ENCODE measurements at regions not wholly inside any gene's neighbourhood (a gene's known extent, or its start where the extent isn't known, plus 50 kb on each side); places are given as distances from the start of the nearest gene placed in this dataset.

- H4K8ac ChIP-seq (ENCODE audit: low read depth, low read length): no peak overlapping the region
- H2AK5ac ChIP-seq (ENCODE audit: low read depth, low read length): no peak overlapping the region
- no peak overlapping the region for H3K9ac ChIP-seq (ENCODE audit: low read depth, low read length, poor library complexity)
- H2BK5ac ChIP-seq (ENCODE audit: low read length): no peak overlapping the region
- DNase-seq (ENCODE audit: low spot score): no peak
- no peak overlapping the region for H3K23ac ChIP-seq (ENCODE audit: low read depth, low read length, poor library complexity)
- H3K79me1 ChIP-seq (ENCODE audit: low read depth, low read length): no peaks in the 10 kb centered on the region
- no peak overlapping the region for H3K4me2 ChIP-seq (ENCODE audit: insufficient read depth, low read length, poor library complexity, severe bottlenecking)
- H3K4me3 ChIP-seq (ENCODE audit: low read length in 2 of 2): no peak overlapping the region
- H2AFZ ChIP-seq (ENCODE audit: low read length): no peak overlapping the region
- H4K91ac ChIP-seq (ENCODE audit: low read depth, low read length, poor library complexity): no peak overlapping the region
- no peaks in the 10 kb centered on the region for H3K4me1 ChIP-seq (ENCODE audit: control insufficient read depth in 2 of 2, insufficient read depth in 1 of 2, low read depth in 1 of 2, low read length in 2 of 2)
- no peak overlapping the region for H3K18ac ChIP-seq (ENCODE audit: low read length)
- no peak overlapping the region for H3K27ac ChIP-seq (replicated peaks; ENCODE audit: low read length)
- whole genome bisulfite sequencing, 2 donors (ENCODE audit: extremely low coverage in 2 of 2, insufficient read length in 2 of 2, insufficient replicate concordance in 1 of 2): no CpG with 5 or more reads among the region's 2 CpGs
- H3K9me3 ChIP-seq (replicated peaks in 1 of 2; ENCODE audit: control insufficient read depth in 2 of 2, insufficient read depth in 1 of 2, low read depth in 1 of 2, low read length in 2 of 2): no peaks in the 10 kb centered on the region
- no peak overlapping the region for H3K14ac ChIP-seq (ENCODE audit: low read length)
- no peak overlapping the region for H2BK120ac ChIP-seq (ENCODE audit: low read depth, low read length)
- H2BK12ac ChIP-seq (ENCODE audit: low read length): no peak overlapping the region
- H3K27me3 ChIP-seq (ENCODE audit: control insufficient read depth in 3 of 3, insufficient read depth in 3 of 3, low read depth in 1 of 3, low read length in 3 of 3): no peaks in the 10 kb centered on the region
- no peaks in the 10 kb centered on the region for H3K36me3 ChIP-seq (replicated peaks in 1 of 2; ENCODE audit: control insufficient read depth in 2 of 2, insufficient read depth in 2 of 2, low read length in 2 of 2)
- no peak overlapping the region for H3K4ac ChIP-seq (ENCODE audit: low read length)
- no peak overlapping the region for H2BK15ac ChIP-seq (ENCODE audit: low read length)
These were observed 637.9 kb downstream of the NLGN4Y start for GRCh38 chrY:15162211-15162610.

GRCh38 chrY:15179890-15180289 lies 655.6 kb downstream of the NLGN4Y start:
- Histone ChIP-seq H3K27me3 (ENCODE audit: control insufficient read depth in 3 of 3, insufficient read depth in 3 of 3, low read depth in 1 of 3, low read length in 3 of 3) (no peaks in the 10 kb centered on the region), H3K4me3 (ENCODE audit: low read length in 2 of 2) (no peak overlapping the region), H3K18ac (ENCODE audit: low read length) (no peak overlapping the region), H3K36me3 (replicated peaks in 1 of 2; ENCODE audit: control insufficient read depth in 2 of 2, insufficient read depth in 2 of 2, low read length in 2 of 2) (no peaks in the 10 kb centered on the region), H2AFZ (ENCODE audit: low read length) (no peak overlapping the region), H3K23ac (ENCODE audit: low read depth, low read length, poor library complexity) (no peak overlapping the region), H3K9ac (ENCODE audit: low read depth, low read length, poor library complexity) (no peak overlapping the region), H3K4me2 (ENCODE audit: insufficient read depth, low read length, poor library complexity, severe bottlenecking) (no peak overlapping the region), H2BK15ac (ENCODE audit: low read length) (no peak overlapping the region), H2BK5ac (ENCODE audit: low read length) (no peak overlapping the region), H3K14ac (ENCODE audit: low read length) (no peak overlapping the region), H3K79me1 (ENCODE audit: low read depth, low read length) (no peaks in the 10 kb centered on the region), H3K27ac (replicated peaks; ENCODE audit: low read length) (no peak overlapping the region), H4K8ac (ENCODE audit: low read depth, low read length) (no peak overlapping the region), H4K91ac (ENCODE audit: low read depth, low read length, poor library complexity) (no peak overlapping the region), H2AK5ac (ENCODE audit: low read depth, low read length) (no peak overlapping the region), H3K4me1 (ENCODE audit: control insufficient read depth in 2 of 2, insufficient read depth in 1 of 2, low read depth in 1 of 2, low read length in 2 of 2) (no peaks in the 10 kb centered on the region), H3K4ac (ENCODE audit: low read length) (no peak overlapping the region), H2BK12ac (ENCODE audit: low read length) (no peak overlapping the region), H2BK120ac (ENCODE audit: low read depth, low read length) (no peak overlapping the region), H3K9me3 (replicated peaks in 1 of 2; ENCODE audit: control insufficient read depth in 2 of 2, insufficient read depth in 1 of 2, low read depth in 1 of 2, low read length in 2 of 2) (no peaks in the 10 kb centered on the region)
- no peak for DNase-seq (ENCODE audit: low spot score)
- no CpG with 5 or more reads among the region's 2 CpGs for WGBS, 2 donors (ENCODE audit: extremely low coverage in 2 of 2, insufficient read length in 2 of 2, insufficient replicate concordance in 1 of 2)

- H2BK5ac ChIP-seq (ENCODE audit: low read length): no peak overlapping the region
- WGBS, 2 donors (ENCODE audit: extremely low coverage in 2 of 2, insufficient read length in 2 of 2, insufficient replicate concordance in 1 of 2): no CpG with 5 or more reads among the region's 2 CpGs
- no peaks in the 10 kb centered on the region for H3K36me3 ChIP-seq (replicated peaks in 1 of 2; ENCODE audit: control insufficient read depth in 2 of 2, insufficient read depth in 2 of 2, low read length in 2 of 2)
- no peak overlapping the region for H2BK15ac ChIP-seq (ENCODE audit: low read length)
- no peak overlapping the region for H3K4me3 ChIP-seq (ENCODE audit: low read length in 2 of 2)
- H3K4ac ChIP-seq (ENCODE audit: low read length): no peak overlapping the region
- H3K14ac ChIP-seq (ENCODE audit: low read length): no peak overlapping the region
- no peak overlapping the region for H4K8ac ChIP-seq (ENCODE audit: low read depth, low read length)
- H2AK5ac ChIP-seq (ENCODE audit: low read depth, low read length): no peak overlapping the region
- H3K23ac ChIP-seq (ENCODE audit: low read depth, low read length, poor library complexity): no peak overlapping the region
- H3K9me3 ChIP-seq (replicated peaks in 1 of 2; ENCODE audit: control insufficient read depth in 2 of 2, insufficient read depth in 1 of 2, low read depth in 1 of 2, low read length in 2 of 2): no peaks in the 10 kb centered on the region
- no peak overlapping the region for H3K9ac ChIP-seq (ENCODE audit: low read depth, low read length, poor library complexity)
- H3K79me1 ChIP-seq (ENCODE audit: low read depth, low read length): no peaks in the 10 kb centered on the region
- H3K27ac ChIP-seq (replicated peaks; ENCODE audit: low read length): no peak overlapping the region
- H3K27me3 ChIP-seq (ENCODE audit: control insufficient read depth in 3 of 3, insufficient read depth in 3 of 3, low read depth in 1 of 3, low read length in 3 of 3): no peaks in the 10 kb centered on the region
- no peak overlapping the region for H4K91ac ChIP-seq (ENCODE audit: low read depth, low read length, poor library complexity)
- DNase-seq (ENCODE audit: low spot score): no peak
- H3K18ac ChIP-seq (ENCODE audit: low read length): no peak overlapping the region
- no peak overlapping the region for H2BK12ac ChIP-seq (ENCODE audit: low read length)
- no peak overlapping the region for H2AFZ ChIP-seq (ENCODE audit: low read length)
- H2BK120ac ChIP-seq (ENCODE audit: low read depth, low read length): no peak overlapping the region
- H3K4me2 ChIP-seq (ENCODE audit: insufficient read depth, low read length, poor library complexity, severe bottlenecking): no peak overlapping the region
- no peaks in the 10 kb centered on the region for H3K4me1 ChIP-seq (ENCODE audit: control insufficient read depth in 2 of 2, insufficient read depth in 1 of 2, low read depth in 1 of 2, low read length in 2 of 2)
These were observed 704.7 kb downstream of the NLGN4Y start for GRCh38 chrY:15229056-15229455.

- H3K4ac ChIP-seq (ENCODE audit: low read length): no peak overlapping the region
These were observed 715.3 kb downstream of the NLGN4Y start for GRCh38 chrY:15239596-15240132.

More at GRCh38 chrY:15239596-15240132, 715.3 kb downstream of the NLGN4Y start:
- H4K91ac ChIP-seq (ENCODE audit: low read depth, low read length, poor library complexity): no peak overlapping the region
- no peak overlapping the region for H2BK15ac ChIP-seq (ENCODE audit: low read length)
- no peak overlapping the region for H3K23ac ChIP-seq (ENCODE audit: low read depth, low read length, poor library complexity)
- no peaks in the 10 kb centered on the region for H3K79me1 ChIP-seq (ENCODE audit: low read depth, low read length)
- no peak overlapping the region for H3K18ac ChIP-seq (ENCODE audit: low read length)
- no peaks in the 10 kb centered on the region for H3K4me1 ChIP-seq (ENCODE audit: control insufficient read depth in 2 of 2, insufficient read depth in 1 of 2, low read depth in 1 of 2, low read length in 2 of 2)
- no peak overlapping the region for H2BK5ac ChIP-seq (ENCODE audit: low read length)
- H3K36me3 ChIP-seq (replicated peaks in 1 of 2; ENCODE audit: control insufficient read depth in 2 of 2, insufficient read depth in 2 of 2, low read length in 2 of 2): no peaks in the 10 kb centered on the region
- H2AK5ac ChIP-seq (ENCODE audit: low read depth, low read length): no peak overlapping the region
- no peak overlapping the region for H3K14ac ChIP-seq (ENCODE audit: low read length)
- no peak overlapping the region for H3K4me3 ChIP-seq (ENCODE audit: low read length in 2 of 2)
- H3K27ac ChIP-seq (replicated peaks; ENCODE audit: low read length): no peak overlapping the region
- H3K27me3 ChIP-seq (ENCODE audit: control insufficient read depth in 3 of 3, insufficient read depth in 3 of 3, low read depth in 1 of 3, low read length in 3 of 3): no peaks in the 10 kb centered on the region
- H3K9me3 ChIP-seq (replicated peaks in 1 of 2; ENCODE audit: control insufficient read depth in 2 of 2, insufficient read depth in 1 of 2, low read depth in 1 of 2, low read length in 2 of 2): no peaks in the 10 kb centered on the region
- H3K9ac ChIP-seq (ENCODE audit: low read depth, low read length, poor library complexity): no peak overlapping the region
- DNase-seq (ENCODE audit: low spot score): no peak
- no CpG with 5 or more reads among the region's 1 CpG for WGBS, 2 donors (ENCODE audit: extremely low coverage in 2 of 2, insufficient read length in 2 of 2, insufficient replicate concordance in 1 of 2)
- H2AFZ ChIP-seq (ENCODE audit: low read length): no peak overlapping the region
- H4K8ac ChIP-seq (ENCODE audit: low read depth, low read length): no peak overlapping the region
- no peak overlapping the region for H2BK12ac ChIP-seq (ENCODE audit: low read length)
- no peak overlapping the region for H2BK120ac ChIP-seq (ENCODE audit: low read depth, low read length)
- H3K4me2 ChIP-seq (ENCODE audit: insufficient read depth, low read length, poor library complexity, severe bottlenecking): no peak overlapping the region

Measured in neuronal stem cell (in vitro differentiated cells).